KBM-7 (cell line): ENCODE measurements at regions not wholly inside any gene's neighbourhood (a gene's known extent, or its start where the extent isn't known, plus 50 kb on each side); places are given as distances from the start of the nearest gene placed in this dataset.

Experiments used
- DNase-seq: peaks from one replicate; pipeline ENCODE4 v3.0.0-alpha.2; 2015
- in situ Hi-C: fragments of 300-500 bp; cut with MboI; formaldehyde crosslinking; loops from 2 replicates; pipeline ENCODE4 v1.14.3; 2020; ENCODE audit warnings: low sequenced_read_pairs, low pct_unique_long_range_greater_than_20kb, mixed read lengths

DNA sequence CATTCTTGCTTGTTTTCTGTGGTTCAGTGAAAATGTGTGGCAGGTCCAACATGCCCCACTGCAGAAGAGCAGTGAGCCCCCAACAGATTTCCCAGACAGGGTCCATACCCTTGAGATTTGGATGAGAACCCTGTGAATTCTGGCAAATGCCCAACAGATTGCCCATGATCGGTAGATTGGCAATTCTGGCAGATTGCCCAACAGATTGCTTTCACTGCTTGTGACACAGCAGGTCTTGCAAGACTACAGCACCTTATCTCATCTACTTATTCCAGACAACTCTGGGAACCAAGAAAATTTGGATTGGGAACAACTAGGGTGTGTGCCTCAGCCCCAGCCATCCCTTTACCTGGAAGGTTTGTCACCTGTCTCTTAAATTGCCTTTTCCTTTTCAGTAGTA is 143.7 kb upstream of the COL1A2 start:
- no peak for DNase-seq
- in situ Hi-C loops, result no loop called here

DNA sequence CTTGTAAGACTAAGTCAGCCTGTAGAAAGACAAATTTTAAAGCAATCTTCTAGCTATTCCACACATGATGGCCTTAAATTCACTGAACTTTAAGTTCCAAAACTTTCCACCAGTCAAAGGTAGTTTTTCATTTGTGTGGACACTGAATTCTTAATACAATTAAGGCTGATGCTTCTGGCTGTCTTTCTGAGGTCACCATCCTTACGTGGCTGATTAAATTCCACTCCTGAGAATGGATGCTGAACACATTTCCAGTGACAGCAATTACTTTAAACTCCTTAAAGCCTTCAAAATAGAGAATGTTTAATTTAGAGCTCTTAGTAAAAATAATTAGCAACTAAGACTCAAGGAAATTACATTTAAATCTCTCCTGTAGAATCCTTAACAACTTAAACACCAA is 142.6 kb upstream of the COL1A2 start:
- DNase-seq, result no peak
- in situ Hi-C loops, result no loop called here

DNA sequence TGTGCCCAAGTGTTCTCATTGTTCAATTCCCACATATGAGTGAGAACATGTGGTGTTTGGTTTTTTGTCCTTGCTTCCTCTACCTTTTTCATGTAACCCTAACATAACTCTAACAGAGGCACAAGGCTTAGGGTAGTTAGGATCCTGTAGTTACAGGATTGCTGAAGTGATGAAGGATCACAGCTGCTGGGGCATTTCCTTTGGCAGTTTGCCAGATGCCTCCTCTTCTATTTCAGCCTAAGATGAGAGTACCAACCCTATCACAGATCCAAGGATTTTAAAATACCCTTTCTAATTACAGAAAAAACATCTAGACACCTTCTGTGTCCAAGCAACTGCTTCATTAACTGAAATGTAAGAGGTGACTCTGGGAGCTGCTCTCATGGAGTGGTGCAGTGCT is 141.7 kb upstream of the COL1A2 start:
- DNase-seq, result no peak
- in situ Hi-C loops, result no loop called here

DNA sequence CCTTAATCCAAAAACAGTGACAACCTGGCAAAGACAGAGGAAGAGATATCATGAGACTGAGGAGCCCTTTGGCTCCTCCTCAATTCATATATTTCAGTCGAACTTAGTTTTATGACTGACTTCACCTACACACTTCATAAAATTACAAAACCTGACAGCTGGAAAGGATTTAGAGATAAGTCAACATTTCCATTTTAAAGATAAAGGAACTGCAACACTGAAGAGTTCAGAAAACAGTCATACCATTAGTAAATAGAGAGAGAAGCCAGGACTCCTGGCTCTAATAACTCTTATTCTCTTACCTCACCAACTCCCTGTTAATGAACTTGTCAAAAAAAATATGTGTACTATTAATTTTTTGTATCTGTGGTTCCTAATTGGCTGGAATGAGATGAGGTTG is 141.0 kb upstream of the COL1A2 start:
- DNase-seq, result no peak
- in situ Hi-C loops, result no loop called here

DNA sequence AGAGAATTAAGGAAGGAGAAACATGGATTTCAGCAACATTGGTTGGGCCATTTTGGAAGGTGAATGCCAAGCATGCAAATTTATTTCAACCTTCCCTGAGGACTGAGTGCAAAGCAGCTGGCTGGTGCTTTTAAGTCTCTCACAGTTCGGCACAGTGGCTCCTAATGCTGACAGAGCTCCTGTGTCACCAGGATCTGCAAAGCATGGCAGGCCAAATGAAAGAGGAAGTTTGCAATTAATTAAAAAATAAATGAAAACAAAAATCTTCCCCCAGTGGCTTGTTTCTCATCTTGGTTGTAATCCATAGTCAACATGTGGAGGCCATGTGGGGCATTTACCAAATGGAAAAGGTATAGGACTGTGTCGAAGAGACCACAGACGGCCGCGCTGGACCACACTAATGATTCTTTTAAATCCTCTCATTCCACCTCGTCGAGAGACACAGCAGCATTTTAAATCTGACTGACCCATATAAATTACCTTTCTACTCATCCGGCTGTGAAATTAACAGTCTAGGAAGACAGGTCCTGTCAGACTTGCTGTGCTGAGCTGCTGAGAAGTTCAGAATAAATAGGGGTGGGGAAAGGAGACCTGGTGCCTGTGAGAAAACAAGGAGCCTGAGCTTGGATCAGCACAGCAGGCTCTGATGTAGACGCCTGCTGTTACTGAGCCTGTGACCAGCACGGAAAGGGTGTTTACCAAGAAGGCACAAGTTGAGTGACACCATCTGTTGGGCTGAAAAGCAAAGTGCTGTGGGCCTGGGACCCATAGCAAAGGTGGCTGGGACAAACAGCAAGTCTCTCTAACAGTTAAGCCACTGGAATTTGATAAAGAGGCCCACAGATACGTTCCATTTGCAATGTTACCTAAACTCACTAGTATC is 136.0 kb upstream of the COL1A2 start:
- in situ Hi-C loops, result no loop called here
- DNase-seq, result no peak

DNA sequence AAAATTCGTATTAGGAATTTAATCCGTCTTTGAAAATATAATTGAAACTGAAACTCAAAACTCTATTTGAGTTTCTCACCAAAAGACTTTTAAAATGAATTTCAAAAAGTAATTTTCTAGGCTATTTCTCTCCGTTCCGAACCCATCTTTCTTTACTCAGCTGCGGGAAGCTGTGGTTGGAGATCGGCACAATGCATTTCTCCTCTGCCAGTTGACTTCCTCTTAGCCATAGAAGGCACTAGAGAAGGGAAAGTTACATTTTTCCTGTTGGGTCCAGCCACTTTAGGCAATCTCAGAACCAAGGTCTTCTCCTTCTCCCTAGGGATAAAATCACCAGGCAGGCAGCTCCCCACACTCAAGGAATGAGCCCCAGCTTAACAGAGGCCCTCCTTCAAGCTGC is 133.6 kb upstream of the COL1A2 start:
- no peak for DNase-seq
- in situ Hi-C loops, result no loop called here

DNA sequence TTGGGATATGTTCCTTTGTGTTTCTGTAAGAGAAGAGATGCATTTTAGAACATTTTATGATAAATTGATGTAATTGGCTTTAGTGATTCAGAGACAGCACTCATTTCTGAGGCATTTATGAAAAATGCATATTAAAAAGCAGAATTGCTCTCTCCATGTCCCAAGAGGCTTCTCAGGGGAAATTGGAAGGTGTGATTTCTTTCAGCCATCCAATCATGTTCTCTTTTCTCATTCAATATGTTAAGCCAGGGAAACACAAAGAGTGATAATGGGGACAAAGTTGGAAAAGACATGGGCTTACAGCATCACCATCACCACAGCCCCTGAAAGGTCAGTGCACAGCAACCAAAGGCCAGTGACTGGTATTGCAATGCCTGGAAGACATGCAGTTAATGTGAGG is 129.9 kb upstream of the COL1A2 start:
- in situ Hi-C loops, result no loop called here

DNA sequence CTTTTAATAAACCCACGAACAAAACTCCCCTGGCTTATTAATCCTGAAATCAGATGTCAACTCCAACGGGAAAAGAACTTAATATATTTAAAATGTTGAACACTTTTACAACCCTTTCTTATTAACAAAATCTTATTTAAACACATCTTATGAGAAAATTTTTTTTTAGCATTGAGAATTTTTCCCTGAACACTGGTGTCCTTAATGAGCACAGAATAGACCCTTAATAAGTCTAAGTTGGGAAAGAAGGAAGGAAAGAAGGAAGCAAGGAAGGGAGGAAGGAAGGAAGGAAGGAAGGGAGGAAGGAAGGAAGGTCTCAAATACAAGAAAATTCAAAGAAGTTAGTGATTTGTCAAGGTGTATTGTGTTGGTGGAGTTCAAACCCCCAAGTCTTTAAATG is 129.2 kb upstream of the COL1A2 start:
- in situ Hi-C loops, result no loop called here
- no peak for DNase-seq

More for the DNA sequence above, 129.9 kb upstream of the COL1A2 start:
- DNase-seq, result no peak

DNA sequence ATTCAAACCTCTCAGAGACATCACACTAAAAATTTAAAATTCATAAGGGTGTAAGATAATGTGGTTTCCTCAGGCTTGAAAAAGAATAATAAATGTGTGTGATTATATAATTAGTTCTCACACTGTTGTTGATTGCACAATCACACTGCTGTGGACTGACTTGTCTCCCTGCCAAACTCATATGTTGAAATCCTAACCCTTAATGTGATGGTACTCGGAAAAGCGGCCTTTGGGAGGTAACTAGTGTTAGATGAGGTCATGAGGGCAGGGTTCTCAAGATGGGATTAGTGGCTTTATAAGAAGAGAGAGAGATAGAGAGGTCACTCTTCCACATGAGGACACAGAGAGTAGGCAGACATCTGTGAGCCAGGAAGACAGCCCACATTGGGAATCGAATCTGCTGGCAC is 128.5 kb upstream of the COL1A2 start:
- in situ Hi-C loops, result no loop called here
- DNase-seq, result no peak

DNA sequence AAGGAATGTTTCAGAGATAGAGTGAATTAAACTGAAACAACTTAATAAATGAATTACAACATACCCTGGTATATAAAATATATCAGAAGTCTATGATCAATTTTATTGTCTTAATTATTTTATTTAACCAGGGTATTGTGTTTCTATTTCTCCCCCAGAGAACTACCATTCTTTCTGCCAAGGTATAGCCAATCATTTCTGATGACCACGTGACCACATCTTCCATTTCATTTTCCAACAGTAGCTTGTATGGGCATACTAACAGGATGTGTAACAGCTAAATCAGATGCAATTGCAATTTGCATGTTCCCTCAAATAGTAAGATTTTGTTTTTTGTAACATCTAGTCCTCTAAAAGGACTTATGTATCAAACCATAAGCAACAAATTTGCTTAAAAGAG is 123.9 kb upstream of the COL1A2 start:
- no peak for DNase-seq
- in situ Hi-C loops, result no loop called here

DNA sequence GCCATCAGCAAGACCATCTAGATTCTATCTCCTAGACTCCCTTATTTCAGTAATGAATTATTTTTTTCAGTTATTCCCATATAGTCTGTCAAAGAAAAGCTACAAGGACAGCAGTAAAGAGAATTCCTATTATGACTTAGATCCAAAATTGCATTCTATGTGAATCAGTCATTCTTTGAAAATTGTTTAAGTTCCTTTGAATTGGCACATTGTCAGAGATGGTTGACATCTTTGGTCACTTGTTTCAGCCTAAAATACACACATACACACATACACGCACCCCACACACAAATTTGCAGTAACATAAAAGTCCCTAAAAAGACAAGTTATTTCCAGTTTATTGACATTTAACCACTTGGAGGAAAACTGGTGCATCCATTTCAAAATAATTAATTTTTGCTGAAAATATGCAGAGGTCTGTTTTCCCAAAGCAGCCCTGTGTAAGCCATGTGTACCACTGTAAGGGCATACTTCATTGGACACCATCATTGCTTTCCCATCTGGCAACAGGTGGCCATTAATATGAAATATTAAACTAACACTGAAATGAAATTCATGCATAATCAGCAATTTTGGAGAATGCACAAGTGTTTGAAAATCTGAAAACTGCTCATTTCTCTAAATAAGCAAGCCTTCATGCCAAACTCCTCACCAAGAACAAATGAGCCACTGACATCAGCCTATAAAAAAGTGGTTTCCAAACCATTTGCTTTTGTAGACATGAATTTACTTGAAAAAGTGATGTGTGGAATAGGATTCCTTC is 121.7 kb upstream of the COL1A2 start:
- in situ Hi-C loops, result no loop called here
- no peak for DNase-seq

DNA sequence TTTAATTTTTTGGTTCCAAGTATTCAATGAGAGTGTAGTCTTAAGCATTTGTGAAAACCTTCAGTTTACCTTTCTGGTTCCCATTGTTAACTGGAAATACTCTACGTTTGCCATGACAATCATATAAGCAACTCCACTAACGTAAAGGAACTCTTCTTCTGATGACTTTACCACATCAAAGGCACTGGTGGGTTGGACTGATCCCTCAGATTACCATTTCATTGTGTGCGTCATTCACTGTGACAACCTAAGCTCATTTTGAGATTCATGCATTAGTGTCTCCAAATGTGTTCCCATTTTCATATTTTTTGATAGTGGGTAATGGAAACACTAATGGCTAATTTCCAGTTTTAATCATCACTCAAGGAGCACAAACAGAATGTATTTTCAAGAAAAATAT is 119.9 kb upstream of the COL1A2 start:
- no peak for DNase-seq
- in situ Hi-C loops, result no loop called here

DNA sequence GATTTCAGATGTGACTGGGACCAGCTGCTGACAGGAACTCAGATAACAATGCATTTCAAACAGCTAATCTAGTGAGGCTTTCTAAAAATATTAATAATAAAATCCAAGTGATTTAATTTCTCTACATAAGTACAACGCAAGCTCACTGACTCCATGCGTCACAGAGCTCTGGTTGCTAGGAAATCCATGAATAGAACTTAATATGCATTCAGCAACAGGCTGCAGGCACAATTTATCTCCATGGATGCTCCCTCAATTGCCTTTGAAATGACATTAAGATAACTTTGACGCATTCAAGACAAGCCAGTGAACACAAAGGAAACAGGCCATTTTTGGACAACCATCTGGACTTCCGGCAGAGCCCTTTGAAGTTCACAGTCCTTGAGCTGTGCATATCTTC is 118.7 kb upstream of the COL1A2 start:
- in situ Hi-C loops, result no loop called here
- DNase-seq, result no peak

DNA sequence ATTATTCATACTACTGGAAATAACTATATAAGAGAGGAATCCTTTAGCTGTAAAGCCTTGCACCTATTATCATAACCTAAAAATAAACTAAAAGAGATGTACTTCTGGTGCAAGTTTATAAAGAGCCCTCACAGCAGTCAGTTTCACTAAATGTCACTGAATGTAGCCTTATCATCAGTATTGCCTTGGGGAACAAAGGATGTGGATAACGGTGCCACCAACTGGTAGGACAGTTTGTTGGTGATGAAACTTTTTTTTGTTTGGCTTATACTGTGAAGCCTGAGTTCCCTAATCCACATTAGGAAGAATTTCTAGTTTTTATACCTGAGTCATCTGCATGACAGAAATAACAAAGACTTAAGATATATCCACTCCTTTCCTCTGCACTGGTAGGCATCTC is 117.9 kb upstream of the COL1A2 start:
- no peak for DNase-seq
- in situ Hi-C loops, result no loop called here

DNA sequence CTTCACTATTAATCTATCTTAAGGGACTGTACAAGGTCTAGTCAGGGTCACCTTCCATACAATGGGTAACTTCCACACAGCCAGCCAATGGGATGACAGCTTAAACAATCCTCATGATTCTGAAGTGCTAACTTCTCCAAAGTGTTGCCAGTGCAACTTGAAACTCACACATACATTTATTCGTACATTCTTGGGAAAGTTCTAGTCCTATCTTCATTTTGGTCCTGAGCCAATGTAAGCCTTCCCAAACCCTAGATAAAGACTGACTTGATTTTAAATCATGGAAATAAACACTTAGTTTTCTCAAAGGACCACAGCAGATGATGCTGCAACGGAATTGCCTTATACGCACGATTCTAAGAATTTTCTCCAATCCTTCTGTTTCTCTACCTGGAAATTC is 117.5 kb upstream of the COL1A2 start:
- in situ Hi-C loops, result no loop called here
- DNase-seq, result no peak

DNA sequence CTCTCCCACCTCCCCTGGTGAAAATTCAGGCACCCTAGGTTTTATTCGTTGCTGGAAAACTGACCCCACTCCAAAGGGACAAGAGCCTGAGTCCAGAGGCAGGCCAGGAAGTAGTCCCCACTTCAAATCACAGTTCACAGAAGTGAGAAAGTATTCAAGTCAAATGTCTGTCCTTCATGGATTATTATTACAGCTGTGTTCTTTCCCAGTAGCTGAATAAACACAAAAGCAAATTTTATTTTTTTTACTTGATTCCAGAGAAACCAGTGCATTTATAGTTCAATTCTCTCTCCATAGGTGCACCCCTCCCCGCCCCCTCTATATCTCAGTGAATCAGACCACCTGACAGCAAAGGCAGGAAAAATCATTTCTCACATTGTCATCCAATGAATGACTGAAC is 113.8 kb upstream of the COL1A2 start:
- no peak for DNase-seq
- in situ Hi-C loops, result no loop called here

DNA sequence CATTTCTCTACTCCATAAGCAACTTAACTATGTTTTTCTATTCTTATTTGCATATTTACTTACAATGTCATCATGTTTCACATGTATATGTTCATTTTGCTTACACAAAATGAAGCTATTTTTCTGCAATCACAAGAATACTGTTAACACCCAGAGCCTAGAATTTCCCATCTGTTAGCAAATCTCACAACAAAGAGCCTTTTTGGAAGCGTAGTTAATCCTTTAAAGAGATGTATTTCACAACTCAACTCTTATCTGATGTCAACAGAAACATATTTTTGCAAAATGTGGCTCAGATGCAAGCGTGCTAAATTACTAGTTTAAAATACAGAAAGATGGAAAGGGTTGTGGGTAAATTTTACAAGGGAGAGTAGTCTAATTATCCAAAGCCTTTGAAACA is 110.6 kb upstream of the COL1A2 start:
- in situ Hi-C loops, result no loop called here
- DNase-seq, result no peak

DNA sequence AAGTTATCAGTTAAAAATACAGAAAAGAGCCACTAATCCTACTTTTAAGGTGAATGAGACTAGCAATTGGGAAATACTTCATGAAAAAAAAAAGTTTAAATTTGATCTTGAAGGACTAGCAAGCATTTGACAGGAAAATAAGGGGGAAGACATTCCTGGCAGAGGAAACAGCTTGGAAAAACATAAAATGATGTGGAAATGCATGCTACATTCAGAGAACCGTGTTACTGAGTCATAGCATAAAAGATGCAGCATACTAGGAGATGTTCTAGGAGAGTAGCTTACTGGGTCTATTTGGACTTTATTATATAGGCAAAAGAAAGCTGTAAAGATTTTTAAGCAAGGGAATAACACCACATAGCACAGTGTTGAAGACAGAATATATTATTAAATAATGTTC is 108.6 kb upstream of the COL1A2 start:
- in situ Hi-C loops, result no loop called here

DNA sequence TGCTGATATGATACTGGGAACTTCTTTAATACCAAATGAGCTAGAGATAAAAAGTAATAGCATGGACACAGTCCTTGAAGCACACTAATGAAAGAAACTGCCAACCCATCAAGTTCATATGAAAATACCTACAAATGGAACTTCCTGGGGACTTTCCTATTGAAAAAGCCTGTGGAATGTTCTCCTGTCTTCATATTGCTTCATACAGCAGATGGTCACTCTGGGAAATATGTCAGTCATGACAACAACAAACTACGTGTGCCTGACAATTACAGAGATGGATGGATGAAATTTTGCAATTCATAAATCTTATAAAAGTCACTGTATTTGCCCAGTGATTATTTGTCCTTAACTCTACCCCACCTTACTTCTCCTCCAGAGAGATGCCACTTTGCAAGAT is 106.6 kb upstream of the COL1A2 start:
- in situ Hi-C loops, result no loop called here

More for the DNA sequence above, 108.6 kb upstream of the COL1A2 start:
- DNase-seq, result no peak

DNA sequence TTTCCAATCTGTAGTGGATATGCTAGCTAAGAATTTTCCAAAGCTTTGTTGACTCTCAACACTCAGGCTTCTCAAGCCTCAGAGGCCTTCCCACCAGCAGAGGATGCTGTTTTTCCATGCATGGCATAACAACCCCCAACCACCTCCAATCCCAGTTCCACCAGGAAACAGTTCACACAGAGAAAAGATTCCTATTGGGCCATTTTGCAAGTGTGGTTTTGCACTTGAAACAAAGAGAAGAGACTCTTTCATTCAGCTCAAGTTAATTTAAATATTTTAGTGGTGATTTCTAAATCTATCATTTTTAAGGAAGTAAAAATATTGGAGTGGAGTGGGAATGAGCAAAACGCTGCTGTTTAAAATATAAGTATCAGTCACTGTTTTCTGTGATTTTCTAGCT is 105.6 kb upstream of the COL1A2 start:
- peak; percentile 27 for DNase-seq

More for the DNA sequence above, 106.6 kb upstream of the COL1A2 start:
- DNase-seq, result no peak

More for the DNA sequence above, 105.6 kb upstream of the COL1A2 start:
- in situ Hi-C loops, result no loop called here
